Epithelial cell of esophagus (primary cell): ENCODE measurements at regions not wholly inside any gene's neighbourhood (a gene's known extent, or its start where the extent isn't known, plus 50 kb on each side); places are given as distances from the start of the nearest gene placed in this dataset.

Source experiments
- DNase-seq: peaks from one replicate; pipeline ENCODE4 v3.0.0; 2010; ENCODE audit warnings: low read depth
- H3K4me3 ChIP-seq: 2 replicates; pipeline ENCODE4 v1.5.1; 2011; ENCODE audit warnings: mild to moderate bottlenecking, low read length, control low read depth
- CTCF ChIP-seq: IDR thresholded peaks from 2 replicates; pipeline ENCODE4 v1.5.1; 2011; ENCODE audit warnings: low read depth, mild to moderate bottlenecking, low read length, control low read depth, inconsistent platforms; ENCODE audit not compliant: insufficient read depth; ENCODE audit errors: missing control alignments

- DNase-seq = peak; percentile 14
- no peak for TF ChIP-seq CTCF
- H3K4me3 ChIP-seq = no peak overlapping the region
These were observed 173.4 kb upstream of the CADPS start for GRCh38 chr3:63048367-63049326.

- TF ChIP-seq CTCF = no peak
- H3K4me3 ChIP-seq = no peak overlapping the region
- no peak for DNase-seq
These were observed 175.4 kb upstream of the CADPS start for GRCh38 chr3:63050548-63051177.

GRCh38 chr3:63051920-63052319, 176.7 kb upstream of the CADPS start:
- no peak for TF ChIP-seq CTCF

GRCh38 chr3:63056932-63057331, 181.7 kb upstream of the CADPS start:
- no peak for DNase-seq
- no peak for TF ChIP-seq CTCF
- H3K4me3 ChIP-seq = no peak overlapping the region

More at GRCh38 chr3:63051920-63052319, 176.7 kb upstream of the CADPS start:
- no peak overlapping the region for H3K4me3 ChIP-seq
- DNase-seq = no peak

GRCh38 chr3:63060412-63060811, 185.2 kb upstream of the CADPS start:
- DNase-seq = no peak
- no peak overlapping the region for H3K4me3 ChIP-seq
- TF ChIP-seq CTCF = no peak

GRCh38 chr3:63061449-63061848, 186.2 kb upstream of the CADPS start:
- TF ChIP-seq CTCF = no peak
- DNase-seq = no peak
- no peak overlapping the region for H3K4me3 ChIP-seq
